ENCODE measurements at regions not wholly inside any gene's neighbourhood (a gene's known extent, or its start where the extent isn't known, plus 50 kb on each side); places are given as distances from the start of the nearest gene placed in this dataset.

DNA sequence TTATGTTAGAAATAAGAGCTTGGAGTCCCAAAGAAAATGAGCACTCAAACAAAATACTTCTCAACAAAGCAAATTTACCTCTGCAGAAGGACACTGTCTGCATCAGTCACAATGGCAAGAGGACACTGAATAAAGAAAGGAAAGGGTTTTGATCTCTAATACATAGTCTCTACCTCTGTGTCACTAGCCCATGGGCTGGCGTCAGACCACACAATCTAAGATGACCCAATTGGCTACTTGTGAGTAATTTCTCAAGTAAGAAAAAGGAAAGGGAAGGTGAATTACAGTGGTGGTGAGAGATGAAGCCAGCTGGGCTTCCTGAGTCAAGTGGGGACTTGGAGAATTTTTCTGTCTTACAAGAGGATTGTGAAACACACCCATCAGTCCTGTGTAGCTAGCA, 257.9 kb upstream of the AMELY start:
- H3K27ac ChIP-seq (ENCODE audit: low read depth, low read length) = no peak overlapping the region
- H3K9me3 ChIP-seq (ENCODE audit: control insufficient read depth, low read length) = no peaks in the 10 kb centered on the region
- 100% methylated on average over 1 of the region's 1 CpG; no CpG with 5 or more reads in 1 of the 2 experiments for WGBS, 2 experiments (ENCODE audit: insufficient coverage in 1 of 2, insufficient read length in 1 of 2)
- H3K27ac Mint-ChIP-seq = no peak overlapping the region
- no peak overlapping the region for H3K9ac ChIP-seq (ENCODE audit: extremely low read depth, low read length, poor library complexity, severe bottlenecking)
- TF ChIP-seq, protein P1, sequence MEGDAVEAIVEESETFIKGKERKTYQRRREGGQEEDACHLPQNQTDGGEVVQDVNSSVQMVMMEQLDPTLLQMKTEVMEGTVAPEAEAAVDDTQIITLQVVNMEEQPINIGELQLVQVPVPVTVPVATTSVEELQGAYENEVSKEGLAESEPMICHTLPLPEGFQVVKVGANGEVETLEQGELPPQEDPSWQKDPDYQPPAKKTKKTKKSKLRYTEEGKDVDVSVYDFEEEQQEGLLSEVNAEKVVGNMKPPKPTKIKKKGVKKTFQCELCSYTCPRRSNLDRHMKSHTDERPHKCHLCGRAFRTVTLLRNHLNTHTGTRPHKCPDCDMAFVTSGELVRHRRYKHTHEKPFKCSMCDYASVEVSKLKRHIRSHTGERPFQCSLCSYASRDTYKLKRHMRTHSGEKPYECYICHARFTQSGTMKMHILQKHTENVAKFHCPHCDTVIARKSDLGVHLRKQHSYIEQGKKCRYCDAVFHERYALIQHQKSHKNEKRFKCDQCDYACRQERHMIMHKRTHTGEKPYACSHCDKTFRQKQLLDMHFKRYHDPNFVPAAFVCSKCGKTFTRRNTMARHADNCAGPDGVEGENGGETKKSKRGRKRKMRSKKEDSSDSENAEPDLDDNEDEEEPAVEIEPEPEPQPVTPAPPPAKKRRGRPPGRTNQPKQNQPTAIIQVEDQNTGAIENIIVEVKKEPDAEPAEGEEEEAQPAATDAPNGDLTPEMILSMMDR (conservative IDR thresholded peaks at IDR 0.05) = no peak
- H3K4me1 Mint-ChIP-seq = no peaks in the 10 kb centered on the region
- no peak overlapping the region for H3K4me3 ChIP-seq (ENCODE audit: low read length)
- H3K4me3 Mint-ChIP-seq = no peak overlapping the region
- DNase-seq = no peak
- no peaks in the 10 kb centered on the region for H3K4me1 ChIP-seq (ENCODE audit: control insufficient read depth, insufficient read depth, low read length)
- H3K36me3 ChIP-seq (ENCODE audit: control insufficient read depth, insufficient read depth, low read length) = no peaks in the 10 kb centered on the region
- H3K27me3 ChIP-seq (ENCODE audit: control insufficient read depth, insufficient read depth, low read length, poor library complexity, severe bottlenecking) = peaks cover 64% of the 10 kb centered on the region
- no peaks in the 10 kb centered on the region for H3K36me3 Mint-ChIP-seq (ENCODE audit: low read depth)
- H3K9me3 Mint-ChIP-seq = no peaks in the 10 kb centered on the region
- H3K27me3 Mint-ChIP-seq (ENCODE audit: insufficient read depth) = no peaks in the 10 kb centered on the region

- Histone ChIP-seq H3K9me3 (ENCODE audit: control insufficient read depth, low read length) (no peaks in the 10 kb centered on the region), H3K4me1 (ENCODE audit: control insufficient read depth, insufficient read depth, low read length) (no peaks in the 10 kb centered on the region), H3K36me3 (ENCODE audit: control insufficient read depth, insufficient read depth, low read length) (no peaks in the 10 kb centered on the region), H3K9ac (ENCODE audit: extremely low read depth, low read length, poor library complexity, severe bottlenecking) (no peak overlapping the region), H3K27me3 (ENCODE audit: control insufficient read depth, insufficient read depth, low read length, poor library complexity, severe bottlenecking) (no peaks in the 10 kb centered on the region), H3K27ac (ENCODE audit: low read depth, low read length) (no peak overlapping the region), H3K4me3 (ENCODE audit: low read length) (no peak overlapping the region)
- WGBS, 2 experiments (ENCODE audit: insufficient coverage in 1 of 2, insufficient read length in 1 of 2) = 82% methylated on average over 2 of the region's 5 CpGs; no CpG with 5 or more reads in 1 of the 2 experiments
- Mint-ChIP-seq H3K4me3 (no peak overlapping the region), H3K9me3 (no peaks in the 10 kb centered on the region), H3K4me1 (no peaks in the 10 kb centered on the region), H3K36me3 (ENCODE audit: low read depth) (no peaks in the 10 kb centered on the region), H3K27me3 (ENCODE audit: insufficient read depth) (no peaks in the 10 kb centered on the region), H3K27ac (no peak overlapping the region)
- TF ChIP-seq, protein P1 (conservative IDR thresholded peaks at IDR 0.05) = no peak
- no peak for DNase-seq
Measured at GRCh38 chrY:7141477-7141876, 229.9 kb upstream of the AMELY start.
